SKM-1 treated with dmso at 0.1 percent for 144 hours (cell line): ENCODE measurements at regions not wholly inside any gene's neighbourhood (a gene's known extent, or its start where the extent isn't known, plus 50 kb on each side); places are given as distances from the start of the nearest gene placed in this dataset.

ENCODE experiments used
- DNase-seq: peaks from one replicate; lab custom pipeline; 2025; ENCODE audit not compliant: unreplicated experiment; lab: John Stamatoyannopoulos, UW

DNA sequence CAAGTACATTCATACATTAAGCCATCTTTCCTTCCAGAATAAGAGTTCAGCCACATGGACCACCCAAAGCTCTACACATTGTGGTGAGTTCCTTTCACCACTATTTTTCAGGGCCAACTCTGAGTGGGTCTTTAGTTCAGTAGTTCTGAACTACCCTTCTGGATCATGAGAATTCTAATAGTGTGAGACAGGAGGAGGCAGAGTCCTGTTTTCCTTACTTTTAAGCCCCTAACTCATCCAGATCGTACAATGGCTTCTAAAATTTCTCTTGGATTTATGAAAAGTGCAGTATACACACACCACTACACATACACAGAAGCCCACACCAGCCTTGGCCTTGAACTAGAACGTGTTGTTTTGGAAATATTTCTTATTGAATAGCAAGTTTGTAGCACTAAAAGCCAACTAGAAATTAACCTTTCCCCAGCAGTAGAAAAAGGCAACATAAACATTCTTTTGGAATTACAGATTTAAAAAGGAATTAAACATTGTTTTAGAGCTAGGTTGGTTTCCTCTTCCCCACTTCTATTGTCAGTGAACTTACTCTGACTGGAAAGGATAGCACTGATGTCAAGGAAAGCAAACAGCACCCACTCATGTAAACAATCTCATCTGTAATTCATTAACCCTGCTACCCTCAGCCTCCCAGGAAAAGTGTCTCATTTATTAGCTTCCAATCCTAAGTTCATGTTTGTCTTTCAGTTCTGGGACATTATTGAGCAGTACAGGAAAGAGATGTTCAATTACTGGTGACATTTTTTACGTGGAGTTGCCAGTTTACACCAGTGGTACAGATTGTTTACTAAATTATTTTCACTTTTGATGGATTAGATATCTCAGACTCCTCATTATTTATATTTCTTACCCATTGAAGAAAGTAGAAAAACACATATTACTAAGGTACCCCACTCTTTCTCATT lies 95.7 kb upstream of the AGTR1 start:
- no peak for DNase-seq

DNA sequence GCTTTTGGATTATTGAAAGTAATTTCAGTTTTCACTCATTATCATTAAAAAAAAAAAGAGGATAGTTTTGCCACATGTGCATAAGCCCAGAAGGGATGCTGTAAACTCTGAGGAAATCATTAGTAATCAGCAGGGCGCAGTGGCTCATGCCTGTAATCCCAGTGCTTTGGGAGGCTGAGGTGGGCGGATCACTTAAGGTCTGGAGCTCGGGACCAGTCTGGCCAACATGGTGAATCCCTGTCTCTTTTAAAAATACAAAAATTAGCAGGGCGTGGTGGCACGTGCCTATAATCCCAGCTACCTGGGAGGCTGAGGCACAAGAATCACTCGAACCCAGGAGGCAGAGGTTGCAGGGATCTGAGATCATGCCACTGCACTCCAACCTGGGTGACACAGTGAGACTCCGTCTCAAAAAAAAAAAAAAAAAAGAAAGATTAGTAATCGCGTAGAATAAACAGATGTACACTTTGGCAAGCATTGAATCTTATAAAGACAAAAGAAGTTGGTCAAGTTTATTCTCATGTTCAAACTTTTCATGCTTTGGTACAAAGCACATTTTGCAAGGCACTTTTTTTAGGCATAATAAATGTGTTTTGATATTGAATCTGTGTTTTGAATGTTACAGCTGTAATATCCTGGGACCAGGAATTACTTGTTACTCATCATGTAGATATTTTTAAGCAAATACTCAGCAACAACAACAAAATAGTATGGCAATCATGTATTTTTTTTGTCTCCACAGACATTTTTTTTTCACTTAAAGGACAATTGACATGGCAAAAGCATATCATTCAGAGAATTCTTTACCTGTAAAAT lies 93.2 kb upstream of the AGTR1 start:
- DNase-seq: no peak

DNA sequence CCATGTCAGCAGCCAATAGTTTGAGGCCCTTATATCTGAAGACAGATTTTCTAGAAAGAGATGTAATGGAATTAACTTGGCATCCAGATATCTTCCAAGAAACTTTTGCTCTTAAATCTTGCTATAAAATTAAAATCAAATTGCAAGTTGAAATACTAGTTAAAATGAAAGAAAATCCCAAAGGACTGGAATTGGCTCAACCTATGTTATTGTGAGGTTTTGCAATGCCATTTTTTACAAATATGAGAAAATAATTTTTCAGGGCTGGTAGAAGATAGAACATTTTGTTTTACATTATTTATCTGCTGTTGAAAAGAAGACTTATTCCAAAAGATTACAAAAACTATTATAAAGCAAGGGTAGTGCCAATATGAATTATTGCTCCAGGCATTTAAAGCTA lies 92.2 kb upstream of the AGTR1 start:
- DNase-seq: no peak

DNA sequence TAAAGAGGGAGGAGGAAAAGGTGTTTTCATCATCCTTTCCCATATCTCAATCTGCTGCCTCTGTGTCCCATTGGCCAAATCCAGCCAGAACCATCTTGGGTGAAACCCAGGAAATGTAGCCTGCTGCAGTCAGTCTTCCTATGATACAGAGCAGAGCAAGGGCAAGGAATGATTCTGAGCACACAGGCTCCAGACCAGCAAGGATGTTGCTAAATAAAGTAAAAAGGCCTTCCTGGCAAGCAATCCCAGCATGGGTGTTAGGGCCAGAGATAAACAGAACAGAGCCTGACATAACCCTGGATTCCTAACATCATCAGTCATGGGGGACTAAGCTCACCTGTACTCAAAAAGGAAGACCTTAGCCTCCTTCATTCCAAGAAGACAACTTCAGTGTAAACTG lies 90.7 kb upstream of the AGTR1 start:
- DNase-seq: no peak

DNA sequence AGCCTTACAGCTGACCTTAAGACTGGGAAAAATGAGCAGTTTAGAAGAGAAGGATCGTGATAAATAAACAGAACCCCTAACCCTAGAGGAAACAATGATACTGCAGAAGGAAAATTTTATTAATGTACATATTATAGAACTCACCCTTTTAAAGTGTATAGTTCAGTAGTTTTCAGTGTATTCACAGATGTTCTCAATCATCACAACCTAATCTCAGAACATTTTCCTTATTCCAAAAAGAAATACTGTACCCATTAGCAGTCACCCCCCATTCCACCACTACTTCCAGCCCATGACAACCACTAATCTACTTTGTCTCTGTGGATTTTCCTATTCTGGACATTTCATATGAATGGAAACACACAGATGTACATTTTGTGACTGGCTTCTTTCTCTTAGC lies 90.2 kb upstream of the AGTR1 start:
- DNase-seq: no peak

DNA sequence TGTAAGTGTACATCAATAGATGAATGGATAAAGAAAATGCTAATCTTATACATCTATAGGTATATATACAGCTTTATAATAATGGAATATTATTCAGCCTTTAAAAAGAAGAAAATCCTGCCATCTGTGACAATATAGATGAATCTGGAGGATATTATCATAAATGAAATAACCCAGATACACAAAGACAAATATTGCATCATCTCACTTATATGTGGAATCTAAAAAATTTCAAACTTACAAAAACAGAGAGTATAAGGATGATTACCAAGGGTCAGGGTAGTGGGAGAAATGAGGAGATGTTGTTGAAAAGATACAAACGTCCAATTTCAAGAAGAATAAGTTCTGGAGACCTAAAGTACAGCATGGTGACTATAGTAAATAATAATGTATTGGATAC lies 85.4 kb upstream of the AGTR1 start:
- no peak for DNase-seq

DNA sequence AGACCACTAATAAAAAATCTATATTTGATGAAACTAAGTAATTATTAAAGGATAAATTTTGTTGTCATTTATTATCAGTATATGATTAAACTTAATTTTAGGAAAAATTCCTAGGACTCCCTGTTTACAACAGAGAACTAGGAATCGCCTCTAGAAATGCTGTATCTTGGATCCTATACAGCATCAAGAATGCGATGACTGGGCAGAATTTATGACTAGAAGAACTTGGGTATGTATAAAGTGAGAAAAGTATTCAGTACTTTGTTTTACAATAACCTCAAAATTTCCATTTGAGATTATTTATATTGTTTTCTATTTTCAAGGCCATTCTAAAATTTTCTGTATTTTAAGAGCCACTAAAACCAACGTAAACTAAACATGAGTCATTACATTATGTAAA lies 82.3 kb upstream of the AGTR1 start:
- DNase-seq: no peak

DNA sequence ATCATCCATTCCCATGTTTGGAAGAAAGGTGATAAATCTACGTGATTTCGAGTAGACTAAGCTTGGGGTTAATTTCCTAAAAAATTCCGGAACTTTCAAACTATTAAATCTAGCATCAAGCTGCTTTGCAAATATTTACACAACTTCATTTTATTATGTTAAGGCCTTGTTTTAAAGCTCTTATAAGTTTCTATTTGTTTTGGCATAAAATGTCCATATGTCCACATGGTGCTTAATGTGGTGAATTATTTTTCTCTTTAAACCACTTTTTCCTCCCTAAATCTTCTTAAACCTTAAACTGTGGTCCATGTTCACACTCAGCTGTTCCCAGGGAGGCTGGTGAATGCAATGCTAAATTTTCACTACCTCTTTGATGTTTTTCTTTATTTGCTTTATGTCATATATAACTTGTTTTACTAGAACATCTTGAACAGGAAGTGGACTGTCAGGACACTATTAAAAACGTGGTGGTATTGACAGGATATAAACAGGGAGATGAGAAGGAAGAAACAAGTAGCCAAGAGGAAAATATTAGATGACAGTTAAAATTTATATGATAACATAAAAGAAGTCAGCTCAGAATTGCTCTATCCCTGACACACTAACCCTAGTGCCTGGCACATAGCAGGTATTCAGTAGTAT lies 72.5 kb upstream of the AGTR1 start:
- DNase-seq: no peak

DNA sequence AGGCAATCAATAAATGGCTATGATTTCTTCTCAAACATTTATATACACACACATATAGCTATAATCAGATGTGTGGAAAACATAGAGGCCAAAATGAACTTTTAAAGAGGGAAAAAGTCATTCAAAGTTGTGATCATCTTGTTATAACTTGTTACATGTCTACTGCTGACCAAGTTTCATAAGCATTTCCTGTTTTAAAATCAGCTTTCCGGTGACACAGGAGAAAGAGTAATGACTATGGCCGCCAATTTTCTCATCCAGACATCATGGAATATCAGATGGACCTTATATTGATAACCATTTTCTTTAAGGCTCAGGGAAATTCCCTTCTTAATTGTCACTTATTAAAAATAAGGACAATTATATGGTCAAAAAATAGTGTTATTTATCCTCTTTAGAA lies 71.7 kb upstream of the AGTR1 start:
- DNase-seq: no peak

DNA sequence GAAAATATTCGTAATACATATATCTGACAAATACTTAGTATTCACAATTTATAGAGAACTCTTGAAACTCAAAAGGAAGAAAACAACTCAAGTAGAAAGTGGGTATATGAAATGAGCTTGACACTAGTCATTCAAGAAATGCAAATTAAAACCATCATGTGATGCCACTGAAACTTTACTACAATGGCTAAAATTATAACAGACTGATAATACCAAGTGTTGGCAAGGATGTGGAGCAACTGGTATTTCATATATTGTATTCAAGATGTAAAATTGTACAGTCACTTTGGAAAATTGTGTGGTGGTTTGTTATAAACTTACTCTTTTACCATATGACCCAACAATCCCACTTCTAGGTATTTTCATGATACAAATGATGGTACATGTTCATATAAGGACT lies 68.7 kb upstream of the AGTR1 start:
- DNase-seq: no peak

DNA sequence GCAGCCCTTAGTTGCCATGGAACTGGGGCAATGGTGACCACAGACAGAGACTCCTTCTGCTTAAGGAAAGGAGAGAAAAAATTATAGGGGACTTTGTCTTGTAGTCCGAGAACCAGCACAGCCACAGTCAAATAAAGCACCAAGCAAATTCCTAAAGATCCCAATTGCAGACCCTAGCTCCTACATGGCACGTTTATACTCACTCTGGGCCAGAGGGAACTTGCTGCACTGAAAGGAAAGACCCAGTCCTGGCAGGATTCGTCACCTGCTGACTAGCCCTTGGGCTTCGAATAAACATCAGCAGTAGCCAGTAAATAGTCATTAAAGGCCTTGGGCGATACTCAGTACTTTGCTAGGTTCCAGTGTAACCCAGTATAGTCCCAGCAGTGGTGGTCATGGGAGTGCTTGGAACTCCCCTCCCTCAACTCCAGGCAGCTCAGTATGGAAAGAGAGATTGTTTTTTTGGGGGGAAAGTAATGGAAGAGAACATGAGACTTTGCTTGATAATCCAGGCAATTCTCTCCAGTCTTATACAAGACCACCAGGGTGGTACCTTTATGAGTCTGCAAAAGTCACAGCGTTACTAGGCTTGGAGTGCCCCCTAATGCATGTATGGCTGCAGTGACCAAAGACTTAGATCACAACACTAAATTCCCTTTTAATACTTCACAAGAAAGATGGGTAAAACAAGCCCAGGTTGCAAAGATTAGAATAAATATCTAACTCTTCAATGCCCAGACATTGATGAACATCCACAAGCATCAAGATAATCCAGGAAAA lies 66.4 kb upstream of the AGTR1 start:
- DNase-seq: no peak

DNA sequence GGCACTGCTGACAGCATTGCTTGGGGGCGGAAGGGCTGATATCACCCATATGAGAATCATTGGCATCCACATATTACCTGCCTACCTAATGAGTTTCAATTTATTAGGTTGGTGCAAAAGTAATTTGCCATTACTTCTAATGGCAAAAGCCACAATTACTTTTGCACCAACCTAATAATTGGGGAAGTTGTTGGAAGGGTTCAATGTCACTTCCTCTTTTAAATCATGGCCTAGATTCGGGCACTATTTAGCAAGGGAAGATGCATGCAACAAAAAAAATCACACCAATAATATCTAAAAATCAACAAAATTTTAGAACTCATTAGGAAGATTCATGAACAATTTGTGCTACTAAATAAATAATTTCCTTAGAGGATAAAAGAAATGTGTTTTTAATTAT lies 56.0 kb upstream of the AGTR1 start:
- DNase-seq: peak; percentile 22

DNA sequence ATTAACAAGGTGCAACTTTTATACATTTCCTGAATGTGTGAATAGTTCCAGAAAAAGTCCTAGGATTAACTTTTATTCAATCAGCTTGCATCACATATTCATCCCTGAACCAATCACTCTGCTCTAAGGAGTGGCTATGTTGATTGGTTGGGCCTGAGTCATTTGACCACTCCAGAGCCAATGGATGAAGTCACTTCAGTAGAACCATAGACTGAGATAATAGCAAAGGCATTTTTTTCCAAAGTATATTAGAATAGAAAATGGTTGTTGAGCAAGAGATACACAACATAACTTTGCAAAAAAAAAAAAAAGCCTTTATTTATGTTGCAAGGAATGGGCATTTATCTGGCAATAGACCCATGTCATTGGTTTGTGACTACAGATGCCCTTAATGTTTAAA lies 55.5 kb upstream of the AGTR1 start:
- DNase-seq: no peak

DNA sequence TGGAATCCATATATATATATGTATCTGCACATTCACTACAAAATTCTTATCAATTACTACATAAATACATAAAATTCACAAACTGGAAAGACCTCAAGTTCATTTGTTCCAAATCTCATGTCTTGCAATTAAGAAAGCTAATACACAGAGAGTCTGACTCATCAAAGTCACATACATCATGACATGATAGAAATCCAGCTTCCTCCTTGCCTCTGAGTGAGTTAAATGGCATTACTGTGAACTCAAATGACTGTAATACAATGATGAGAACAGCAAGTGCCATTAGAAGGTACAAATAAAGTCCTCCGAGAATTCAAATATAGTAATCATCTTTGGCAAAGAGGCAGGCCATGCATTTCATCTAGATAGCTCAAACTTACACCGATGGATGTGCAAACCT lies 55.1 kb upstream of the AGTR1 start:
- DNase-seq: no peak

DNA sequence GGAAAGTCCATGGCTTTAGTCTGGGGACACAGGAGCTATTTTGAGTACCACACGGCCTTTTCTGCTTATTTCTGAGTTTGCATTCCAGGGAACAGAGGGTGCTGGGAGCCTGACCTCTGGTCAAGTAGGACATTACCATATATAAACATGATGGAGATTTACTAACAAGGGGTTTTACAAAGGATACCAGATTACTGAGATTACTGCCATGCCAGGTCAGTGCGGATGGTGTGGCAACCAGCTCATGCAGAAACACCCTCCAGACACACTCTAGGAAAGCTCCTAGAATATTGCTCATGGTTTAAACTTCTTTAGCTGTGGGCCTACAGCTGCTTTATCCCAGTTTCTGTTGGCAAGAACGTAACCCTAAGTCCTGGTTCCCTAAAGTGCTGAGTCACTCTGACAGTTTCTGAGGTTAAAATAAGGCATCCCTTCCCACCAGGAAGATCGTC lies 54.3 kb upstream of the AGTR1 start:
- no peak for DNase-seq

DNA sequence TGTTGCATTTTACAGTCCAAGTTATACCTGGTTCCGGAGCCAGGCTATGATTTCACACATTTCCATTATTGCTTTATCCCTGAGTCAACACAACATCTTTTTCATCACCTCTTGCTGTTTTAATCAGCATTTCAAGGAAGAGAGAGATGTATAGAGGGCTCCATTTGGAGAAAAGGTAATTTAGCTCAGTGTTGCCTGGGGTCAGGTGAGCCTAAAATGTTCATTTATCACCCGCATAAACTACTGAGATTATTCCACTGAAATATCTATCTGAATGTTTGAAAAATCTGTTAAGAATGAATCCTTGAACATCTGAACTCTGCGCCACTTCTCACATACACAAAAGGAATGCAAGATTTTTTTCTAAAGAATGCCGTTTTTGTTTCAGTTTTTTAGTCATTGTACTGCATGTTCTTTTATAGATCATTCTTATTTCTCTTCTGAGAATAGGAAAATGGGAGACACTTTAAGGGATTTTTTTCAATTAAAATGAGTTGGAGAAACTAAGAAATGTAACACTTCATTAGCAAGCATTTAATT lies 51.5 kb upstream of the AGTR1 start:
- DNase-seq: no peak
